ENCODE measurements at regions not wholly inside any gene's neighbourhood (a gene's known extent, or its start where the extent isn't known, plus 50 kb on each side); places are given as distances from the start of the nearest gene placed in this dataset.
A peak's percentile ranks its signal among the peaks of the same experiment; 100 is the strongest.
"Not testable (repeated sequence)": the region's sequence is repeated elsewhere in the genome, so short reads cannot be mapped to it uniquely, and the experiment has no call there.

DNA sequence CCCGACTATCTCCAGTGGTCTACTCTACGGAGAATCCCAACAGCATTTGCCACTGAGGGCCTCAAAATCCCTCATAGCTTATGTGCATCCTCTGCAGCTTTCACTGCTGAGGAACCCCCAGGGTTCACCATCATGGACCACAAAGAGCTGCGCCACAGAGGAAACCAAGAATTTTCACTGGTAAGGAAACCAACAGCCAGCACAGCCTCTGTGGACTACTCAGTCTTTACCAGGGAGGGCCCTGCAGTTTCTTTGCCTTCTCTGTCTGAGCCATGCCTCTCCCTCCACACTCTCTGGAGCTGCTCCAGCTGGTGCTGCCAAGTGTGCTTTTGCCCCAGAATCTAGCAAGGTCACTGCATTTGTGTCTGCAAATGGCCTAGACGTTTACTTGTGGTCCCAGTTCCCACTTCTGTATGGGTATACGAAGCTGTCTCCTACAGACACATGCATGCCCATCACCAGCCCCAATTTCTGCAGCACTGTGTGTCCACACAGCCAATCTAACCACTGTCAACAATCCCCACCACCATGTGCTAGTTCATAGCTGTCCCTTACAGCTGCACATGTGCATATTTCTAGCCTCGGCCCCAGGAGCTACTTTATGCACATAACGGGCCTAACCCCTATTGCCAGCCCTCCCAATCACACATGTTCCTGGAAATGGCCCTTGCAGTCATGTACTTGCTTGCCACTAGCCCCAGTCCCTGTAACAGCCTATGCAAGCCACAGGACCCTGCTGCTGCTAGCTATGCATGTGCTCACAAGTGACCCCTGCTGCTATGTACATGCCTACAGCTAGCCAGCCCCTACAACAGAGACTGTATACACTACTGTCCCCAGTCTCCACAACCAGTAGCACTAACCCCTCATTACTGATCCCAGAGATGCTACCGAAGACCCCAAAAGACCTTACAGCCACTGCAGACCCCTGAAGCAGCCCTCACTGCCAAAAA, 1437.4 kb downstream of the CDH11 start:
- no peak for DNase-seq (ENCODE audit: low read depth in 3 of 3, low spot score in 2 of 3)

GRCh38 chr16:63682844-63683243, 1439.0 kb downstream of the CDH11 start:
- no peak for DNase-seq (ENCODE audit: low read depth in 3 of 3, low spot score in 2 of 3)

DNA sequence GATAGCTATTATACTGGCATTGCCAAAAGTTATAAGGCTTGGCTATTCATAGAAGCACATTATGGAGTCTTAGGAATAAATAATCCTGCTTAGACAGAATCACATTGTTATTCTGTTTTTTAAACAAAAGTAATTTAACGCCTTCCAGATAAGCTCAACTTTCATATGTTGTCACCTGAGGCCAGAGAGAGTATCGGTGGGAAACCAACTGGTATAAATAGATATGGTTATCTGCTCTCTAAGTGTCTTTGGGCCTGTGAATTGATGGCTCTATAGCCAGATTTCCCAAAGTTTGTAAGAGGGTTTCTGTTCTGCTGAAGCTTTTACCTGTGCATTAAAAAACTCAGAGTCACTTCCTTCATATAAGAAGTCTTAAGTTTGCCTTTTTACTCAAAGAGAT, 1449.4 kb downstream of the CDH11 start:
- DNase-seq (ENCODE audit: low read depth in 3 of 3, low spot score in 2 of 3): no peak

GRCh38 chr16:63663155-63663554, 1458.7 kb downstream of the CDH11 start:
- DNase-seq (ENCODE audit: low read depth in 3 of 3, low spot score in 2 of 3): no peak

DNA sequence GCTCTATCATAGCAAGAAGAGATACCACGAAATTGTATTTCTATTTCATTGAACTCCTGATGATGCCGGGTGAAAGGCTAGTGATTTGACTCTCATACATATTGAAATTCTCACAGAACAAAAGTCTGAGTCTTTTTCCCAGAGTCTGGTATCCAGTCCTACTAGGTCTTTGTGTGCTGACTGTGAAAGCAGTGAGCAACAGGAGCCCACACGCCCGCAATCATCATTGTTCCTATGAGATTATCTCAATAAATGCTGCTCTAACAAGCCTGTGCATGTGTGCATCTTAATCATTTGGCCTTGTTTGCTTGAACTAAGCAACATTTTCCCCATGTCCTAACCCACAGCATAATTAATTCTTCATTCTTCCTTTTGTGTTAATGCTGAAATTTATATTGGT, 1466.0 kb downstream of the CDH11 start:
- DNase-seq (ENCODE audit: low read depth in 3 of 3, low spot score in 2 of 3): no peak

- DNase-seq (ENCODE audit: low read depth in 3 of 3, low spot score in 2 of 3): no peak
These were observed 1468.6 kb downstream of the CDH11 start for GRCh38 chr16:63653044-63653839.

DNA sequence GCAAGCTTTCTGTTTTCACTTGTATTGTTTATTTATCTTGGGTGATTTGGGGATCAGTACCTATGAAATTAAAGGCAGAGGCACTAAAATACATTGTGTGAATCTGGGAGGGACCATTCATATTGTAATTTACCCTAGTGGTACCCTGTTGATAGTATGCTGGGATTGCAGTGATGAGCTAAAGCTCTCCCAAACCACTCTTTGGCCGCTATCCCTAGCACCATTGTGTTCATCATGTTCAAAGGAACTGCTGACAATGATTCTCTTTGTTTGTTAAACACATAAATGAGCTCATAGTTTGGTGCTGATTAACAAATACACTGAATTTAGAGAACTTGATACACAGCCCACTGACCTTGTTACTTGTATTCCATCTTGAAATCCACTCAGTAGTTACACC, 1469.8 kb downstream of the CDH11 start:
- no peak for DNase-seq (ENCODE audit: low read depth in 3 of 3, low spot score in 2 of 3)

GRCh38 chr16:63650550-63650949, 1471.3 kb downstream of the CDH11 start:
- no peak for DNase-seq (ENCODE audit: low read depth in 3 of 3, low spot score in 2 of 3)

DNA sequence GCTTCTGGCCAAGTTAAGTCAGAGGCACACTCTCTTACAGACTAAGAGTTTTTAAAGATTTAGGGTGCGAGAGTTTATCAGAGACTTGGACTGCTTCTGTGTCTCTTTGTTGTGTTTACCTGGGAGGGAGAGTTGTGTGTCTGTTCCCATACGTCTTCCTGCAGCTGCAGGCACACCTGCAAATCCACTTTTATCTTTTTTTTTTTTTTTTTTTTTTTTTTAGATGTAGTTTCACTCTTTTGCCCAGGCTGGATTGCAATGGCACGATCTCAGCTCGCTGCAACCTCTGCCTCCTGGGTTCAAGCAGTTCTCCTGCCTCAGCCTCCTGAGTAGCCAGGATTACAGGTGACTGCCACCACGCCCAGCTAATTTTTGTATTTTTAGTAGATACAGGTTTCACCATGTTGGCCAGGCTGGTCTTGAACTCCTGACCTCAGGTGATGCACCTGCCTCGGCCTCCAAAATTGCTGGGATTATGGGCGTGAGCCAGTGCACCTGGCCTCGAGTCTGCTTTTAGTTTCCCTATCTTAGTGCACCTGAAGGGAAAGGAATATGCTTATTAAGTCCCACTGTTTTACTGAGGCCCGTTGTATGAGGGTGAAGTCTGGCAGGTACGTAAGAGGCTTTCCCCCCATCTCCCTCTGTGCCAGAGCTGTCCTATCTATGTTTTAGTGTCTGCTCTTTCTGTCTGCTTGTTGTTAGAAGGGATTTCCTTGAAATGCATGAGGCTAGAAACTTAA, 1488.0 kb downstream of the CDH11 start:
- DNase-seq (ENCODE audit: low read depth in 3 of 3, low spot score in 2 of 3): not testable (repeated sequence)

DNA sequence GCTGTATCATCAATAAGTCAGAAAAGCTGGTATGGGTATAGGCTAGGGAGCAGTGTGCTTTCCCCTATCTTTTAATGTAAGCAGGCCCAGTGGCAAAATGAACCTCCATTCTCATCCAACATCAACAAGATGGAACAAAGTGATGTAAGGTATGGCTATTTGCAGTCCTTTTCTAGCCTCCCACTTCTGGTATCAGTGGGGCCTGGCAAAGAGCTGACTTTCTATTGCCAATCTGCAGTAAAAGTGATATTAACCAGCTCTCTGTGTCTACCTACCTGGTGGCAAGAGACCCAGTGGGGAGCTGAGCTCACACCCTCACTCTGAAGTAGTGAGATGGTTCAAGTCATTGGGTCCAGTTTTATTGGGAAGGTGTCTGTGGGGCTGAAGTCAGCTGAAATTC, 1492.6 kb downstream of the CDH11 start:
- no peak for DNase-seq (ENCODE audit: low read depth in 3 of 3, low spot score in 2 of 3)

- DNase-seq (ENCODE audit: low read depth in 3 of 3, low spot score in 2 of 3): no peak
These were observed 1493.1 kb downstream of the CDH11 start for GRCh38 chr16:63628812-63629211.

- no peak for DNase-seq (ENCODE audit: low read depth in 3 of 3, low spot score in 2 of 3)
These were observed 1496.7 kb downstream of the CDH11 start for GRCh38 chr16:63625126-63625525.

GRCh38 chr16:63623551-63624039, 1498.3 kb downstream of the CDH11 start:
- DNase-seq (ENCODE audit: low read depth in 3 of 3, low spot score in 2 of 3): no peak

DNA sequence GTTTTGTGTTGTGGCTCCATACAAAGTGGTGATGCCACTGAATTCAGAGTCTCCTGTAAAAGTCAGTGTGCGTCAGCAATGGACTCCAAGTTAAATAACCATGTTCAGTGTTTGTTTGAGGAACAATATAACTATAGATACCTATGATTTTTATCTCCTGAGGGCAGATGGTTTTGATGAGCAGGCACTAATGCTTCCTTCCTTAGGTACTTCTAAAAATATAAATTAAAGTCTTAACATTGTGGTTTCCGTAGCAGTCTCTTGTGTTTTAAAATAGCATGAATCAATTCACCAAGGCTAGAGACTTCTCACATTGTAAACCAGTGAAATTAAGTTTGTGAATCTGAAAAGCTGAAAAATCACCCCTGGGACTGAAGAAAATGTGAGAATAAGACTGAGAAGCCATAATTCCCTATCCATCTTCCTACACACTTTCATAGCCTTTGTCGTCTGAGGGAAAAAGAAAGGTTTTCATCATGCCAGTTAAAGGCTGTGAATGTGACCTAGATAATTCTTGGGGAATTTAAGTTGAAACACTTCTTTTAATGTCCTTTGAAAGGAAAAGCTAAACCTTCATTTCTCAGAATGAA, 1502.9 kb downstream of the CDH11 start:
- DNase-seq (ENCODE audit: low read depth in 3 of 3, low spot score in 2 of 3): no peak

GRCh38 chr16:63617990-63618763, 1503.7 kb downstream of the CDH11 start:
- no peak for DNase-seq (ENCODE audit: low read depth in 3 of 3, low spot score in 2 of 3)

DNA sequence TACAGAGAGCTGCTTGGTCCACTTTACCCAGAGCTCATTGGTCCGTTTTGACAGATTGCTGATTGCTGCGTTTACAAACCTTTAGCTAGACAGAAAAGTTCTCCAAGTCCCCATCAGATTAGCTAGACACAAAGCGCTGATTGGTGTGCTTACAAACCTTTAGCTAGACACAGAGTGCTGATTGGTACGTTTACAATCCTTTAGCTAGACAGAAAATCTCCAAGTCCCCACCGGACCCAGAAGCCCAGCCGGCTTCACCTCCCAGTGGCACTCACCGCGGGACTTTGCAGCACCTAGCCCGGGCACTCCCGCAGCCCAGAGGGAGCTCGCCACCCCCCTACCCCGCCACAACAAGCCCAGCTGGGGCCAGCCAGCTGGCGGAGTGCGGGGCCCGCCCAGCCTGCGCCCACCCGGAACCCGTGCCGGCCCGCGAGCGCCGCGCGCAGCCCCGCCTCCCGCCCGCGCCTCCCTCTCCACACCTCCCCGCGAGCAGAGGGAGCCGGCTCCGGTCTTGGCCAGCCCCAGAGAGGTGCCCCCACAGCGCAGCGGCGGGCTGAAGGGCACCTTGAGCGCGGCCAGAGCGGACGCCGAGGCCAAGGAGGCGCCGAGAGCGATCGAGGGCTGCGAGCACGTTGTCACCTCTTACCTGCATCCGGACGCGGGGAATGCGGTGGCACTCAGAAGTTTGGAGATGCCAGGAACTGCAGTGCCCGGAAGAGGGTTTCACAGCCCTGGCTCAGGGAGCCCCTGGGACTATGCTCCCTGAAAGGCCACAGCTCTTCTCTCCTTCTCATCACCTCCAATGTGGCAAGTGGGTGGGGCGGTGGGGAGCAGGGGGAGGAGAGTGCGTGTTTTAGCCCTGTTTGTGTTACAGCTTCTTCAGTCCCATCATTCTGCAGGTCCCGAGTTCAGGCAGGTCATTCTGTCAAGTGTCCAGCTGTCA, 1504.5 kb downstream of the CDH11 start:
- DNase-seq (ENCODE audit: low read depth in 3 of 3, low spot score in 2 of 3): peak in 1 of 3 donors; percentile 7

- DNase-seq (ENCODE audit: low read depth in 3 of 3, low spot score in 2 of 3): no peak
These were observed 1507.4 kb downstream of the CDH11 start for GRCh38 chr16:63614429-63614828.

DNA sequence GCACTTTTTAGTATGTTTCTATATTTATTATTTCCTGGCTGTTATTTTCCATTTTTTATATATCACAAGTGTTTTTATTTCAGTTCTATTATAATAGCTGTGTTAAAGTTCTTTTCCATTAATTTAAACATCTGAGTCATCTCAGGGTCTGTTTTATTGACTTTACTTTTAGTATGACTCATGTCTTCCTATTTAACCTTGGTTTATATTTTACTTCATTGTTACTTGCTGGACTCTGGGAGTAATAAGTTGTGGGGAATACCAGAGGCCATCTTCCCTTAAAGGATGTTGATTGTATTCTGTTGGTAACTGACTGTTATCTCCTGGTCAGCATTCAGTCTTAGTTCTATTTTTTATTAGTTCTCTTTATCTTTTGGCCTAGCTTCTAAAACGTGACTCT, 1508.2 kb downstream of the CDH11 start:
- DNase-seq (ENCODE audit: low read depth in 3 of 3, low spot score in 2 of 3): no peak
